ENCODE measurements at regions not wholly inside any gene's neighbourhood (a gene's known extent, or its start where the extent isn't known, plus 50 kb on each side); places are given as distances from the start of the nearest gene placed in this dataset.

- WGBS, result 59% methylated on average over 6 of the region's 6 CpGs
- Histone ChIP-seq H3K9me3 (no peaks in the 10 kb centered on the region), H3K36me3 (no peaks in the 10 kb centered on the region), H3K27ac (no peak overlapping the region), H3K4me3 (no peak overlapping the region), H3K27me3 (replicated peaks; ENCODE audit: insufficient read depth) (no peaks in the 10 kb centered on the region), H3K4me1 (replicated peaks) (no peaks in the 10 kb centered on the region)
- intact Hi-C loops (cut with DNase I), result no loop called here
- no peak for DNase-seq (ENCODE audit: low spot score)
- TF ChIP-seq POLR2A (IDR thresholded peaks at IDR 0.05), result no peak
- no peak for TF ChIP-seq POLR2AphosphoS5 (IDR thresholded peaks at IDR 0.05)
- TF ChIP-seq, protein P1, sequence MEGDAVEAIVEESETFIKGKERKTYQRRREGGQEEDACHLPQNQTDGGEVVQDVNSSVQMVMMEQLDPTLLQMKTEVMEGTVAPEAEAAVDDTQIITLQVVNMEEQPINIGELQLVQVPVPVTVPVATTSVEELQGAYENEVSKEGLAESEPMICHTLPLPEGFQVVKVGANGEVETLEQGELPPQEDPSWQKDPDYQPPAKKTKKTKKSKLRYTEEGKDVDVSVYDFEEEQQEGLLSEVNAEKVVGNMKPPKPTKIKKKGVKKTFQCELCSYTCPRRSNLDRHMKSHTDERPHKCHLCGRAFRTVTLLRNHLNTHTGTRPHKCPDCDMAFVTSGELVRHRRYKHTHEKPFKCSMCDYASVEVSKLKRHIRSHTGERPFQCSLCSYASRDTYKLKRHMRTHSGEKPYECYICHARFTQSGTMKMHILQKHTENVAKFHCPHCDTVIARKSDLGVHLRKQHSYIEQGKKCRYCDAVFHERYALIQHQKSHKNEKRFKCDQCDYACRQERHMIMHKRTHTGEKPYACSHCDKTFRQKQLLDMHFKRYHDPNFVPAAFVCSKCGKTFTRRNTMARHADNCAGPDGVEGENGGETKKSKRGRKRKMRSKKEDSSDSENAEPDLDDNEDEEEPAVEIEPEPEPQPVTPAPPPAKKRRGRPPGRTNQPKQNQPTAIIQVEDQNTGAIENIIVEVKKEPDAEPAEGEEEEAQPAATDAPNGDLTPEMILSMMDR (IDR thresholded peaks at IDR 0.05), result no peak
Measured at GRCh38 chr12:130246560-130246959, 84.3 kb downstream of the FZD10 start.

- Histone ChIP-seq H3K27ac (no peak overlapping the region), H3K4me1 (replicated peaks) (no peaks in the 10 kb centered on the region), H3K4me3 (no peak overlapping the region), H3K27me3 (replicated peaks; ENCODE audit: insufficient read depth) (no peaks in the 10 kb centered on the region), H3K9me3 (no peaks in the 10 kb centered on the region), H3K36me3 (no peaks in the 10 kb centered on the region)
- intact Hi-C loops (cut with DNase I), result no loop called here
- WGBS, result 80% methylated on average over 4 of the region's 4 CpGs
- TF ChIP-seq, protein P1 (IDR thresholded peaks at IDR 0.05), result no peak
- TF ChIP-seq POLR2AphosphoS5 (IDR thresholded peaks at IDR 0.05) (no peak), POLR2A (IDR thresholded peaks at IDR 0.05) (no peak)
- no peak for DNase-seq (ENCODE audit: low spot score)
Measured at GRCh38 chr12:130247634-130248237, 85.5 kb downstream of the FZD10 start.

- no peak overlapping the region for H3K27ac ChIP-seq
- no peaks in the 10 kb centered on the region for H3K36me3 ChIP-seq
- DNase-seq (ENCODE audit: low spot score), result no peak
- TF ChIP-seq POLR2AphosphoS5 (IDR thresholded peaks at IDR 0.05), result no peak
- TF ChIP-seq, protein P1 (IDR thresholded peaks at IDR 0.05), result no peak
- TF ChIP-seq POLR2A (IDR thresholded peaks at IDR 0.05), result no peak
- intact Hi-C loops (cut with DNase I), result no loop called here
- no peak overlapping the region for H3K4me3 ChIP-seq
- WGBS, result 82% methylated on average over 6 of the region's 6 CpGs
- H3K9me3 ChIP-seq, result no peaks in the 10 kb centered on the region
- no peaks in the 10 kb centered on the region for H3K4me1 ChIP-seq (replicated peaks)
- H3K27me3 ChIP-seq (replicated peaks; ENCODE audit: insufficient read depth), result no peaks in the 10 kb centered on the region
Measured at GRCh38 chr12:130249376-130249775, 87.1 kb downstream of the FZD10 start.

GRCh38 chr12:130251236-130251780 lies 86.4 kb upstream of the PIWIL1 start:
- no peak overlapping the region for H3K27ac ChIP-seq
- TF ChIP-seq, protein P1 (IDR thresholded peaks at IDR 0.05), result no peak
- TF ChIP-seq POLR2A (IDR thresholded peaks at IDR 0.05) (no peak), POLR2AphosphoS5 (IDR thresholded peaks at IDR 0.05) (no peak)
- intact Hi-C loops (cut with DNase I), result no loop called here
- DNase-seq (ENCODE audit: low spot score), result no peak
- 73% methylated on average over 5 of the region's 5 CpGs for WGBS
- no peaks in the 10 kb centered on the region for H3K36me3 ChIP-seq
- H3K4me3 ChIP-seq, result no peak overlapping the region
- H3K27me3 ChIP-seq (replicated peaks; ENCODE audit: insufficient read depth), result no peaks in the 10 kb centered on the region
- no peaks in the 10 kb centered on the region for H3K9me3 ChIP-seq
- H3K4me1 ChIP-seq (replicated peaks), result no peaks in the 10 kb centered on the region

DNA sequence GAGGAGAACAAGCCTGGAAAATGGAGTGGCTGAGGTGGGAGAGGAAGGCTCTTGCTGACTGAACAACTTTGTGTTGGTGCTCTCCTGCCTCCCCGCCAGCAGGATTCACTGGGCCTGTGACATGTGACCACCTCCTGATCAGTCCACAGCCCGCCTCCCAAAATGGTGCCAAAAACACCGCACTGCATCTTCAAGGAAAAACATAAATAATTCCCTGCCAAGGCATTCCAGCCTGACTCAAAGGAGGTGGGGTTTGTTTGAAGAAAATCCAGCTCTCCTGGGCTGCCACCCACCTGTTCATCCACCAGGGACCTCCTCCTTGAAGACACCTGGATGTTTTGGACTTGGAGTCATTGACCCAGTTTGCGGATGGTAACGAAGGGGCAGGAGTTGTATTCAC lies 83.8 kb upstream of the PIWIL1 start:
- H3K27me3 ChIP-seq (replicated peaks; ENCODE audit: insufficient read depth), result no peaks in the 10 kb centered on the region
- 32% methylated on average over 5 of the region's 5 CpGs for WGBS
- intact Hi-C loops (cut with DNase I), result no loop called here
- H3K4me1 ChIP-seq (replicated peaks), result no peaks in the 10 kb centered on the region
- no peak overlapping the region for H3K4me3 ChIP-seq
- H3K9me3 ChIP-seq, result no peaks in the 10 kb centered on the region
- no peaks in the 10 kb centered on the region for H3K36me3 ChIP-seq
- TF ChIP-seq POLR2AphosphoS5 (IDR thresholded peaks at IDR 0.05), result no peak
- TF ChIP-seq, protein P1 (IDR thresholded peaks at IDR 0.05), result no peak
- no peak for TF ChIP-seq POLR2A (IDR thresholded peaks at IDR 0.05)
- DNase-seq (ENCODE audit: low spot score), result peak; percentile 37
- peak overlapping the region in 1 of 2 donors; percentile 63 for H3K27ac ChIP-seq
